GM10248 (cell line): ENCODE measurements at regions not wholly inside any gene's neighbourhood (a gene's known extent, or its start where the extent isn't known, plus 50 kb on each side); places are given as distances from the start of the nearest gene placed in this dataset.

ENCODE experiments used
- CTCF ChIA-PET: fragments of 300-600 bp; sonication (Branson Sonifier 250); formaldehyde crosslinking; extraction: SDS; loops from one replicate; lab custom pipeline; 2021; ENCODE audit warnings: antibody characterized with exemption; lab: Yijun Ruan, JAX
- POLR2A ChIA-PET: fragments of 350-650 bp; sonication (Branson Sonifier 250); formaldehyde crosslinking; extraction: SDS; loops from one replicate; lab custom pipeline; 2020; ENCODE audit warnings: antibody characterized with exemption; lab: Yijun Ruan, JAX
- DNase-seq: peaks from one replicate; pipeline ENCODE4 v3.0.0; 2012; ENCODE audit errors: extremely low spot score
- CTCF ChIP-seq: IDR thresholded peaks from 2 replicates; pipeline ENCODE4 v1.5.1; 2012; ENCODE audit warnings: mild to moderate bottlenecking, low read depth; ENCODE audit errors: extremely low read depth, missing control alignments, control extremely low read depth

DNA sequence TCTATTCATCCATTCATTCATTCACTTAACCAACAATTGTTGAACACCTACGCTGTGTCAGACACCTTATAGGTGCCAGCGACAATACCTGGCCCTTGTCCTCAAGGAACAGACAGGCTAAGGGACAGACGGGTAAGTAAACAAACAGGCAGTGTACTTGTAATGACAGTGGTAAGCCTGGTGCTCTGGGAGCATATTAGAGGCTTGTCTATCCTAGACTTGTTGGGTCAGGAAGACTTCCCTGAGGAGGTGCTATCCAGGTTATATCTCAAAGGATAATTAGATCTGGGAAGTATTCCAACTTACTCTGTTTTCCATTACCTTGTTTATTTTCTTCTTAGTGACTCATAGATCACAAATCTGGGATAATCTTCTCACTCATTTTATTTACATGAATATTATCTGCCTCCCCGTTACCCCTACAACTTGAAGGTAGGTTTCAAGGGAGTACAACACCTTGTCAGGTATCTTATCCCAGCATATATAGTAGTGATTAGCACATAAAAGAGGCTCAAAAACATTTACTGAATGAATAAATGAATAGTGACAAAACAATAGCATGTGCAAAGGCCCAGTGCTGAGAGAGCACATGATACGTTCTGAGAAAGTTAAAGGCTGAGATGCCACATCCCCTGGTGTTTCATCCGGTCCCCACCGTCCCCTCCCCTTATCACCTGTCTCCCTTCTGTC, 75.3 kb upstream of the NCAM1 start:
- CTCF ChIA-PET: no interaction called here
- POLR2A ChIA-PET: no interaction called here
- no peak for TF ChIP-seq CTCF
- DNase-seq: no peak

- ChIA-PET CTCF (no interaction called here), POLR2A (no interaction called here)
- DNase-seq: no peak
- TF ChIP-seq CTCF: no peak
Observed at GRCh38 chr11:112886434-112887370, 74.5 kb upstream of the NCAM1 start.

- no peak for DNase-seq
- ChIA-PET POLR2A (no interaction called here), CTCF (interaction anchor here (1.8 kb wide), 1 partner anchor 44 kb away, joined by 4 read pairs; no protein-coding TSS in a partner anchor)
- TF ChIP-seq CTCF: no peak
Observed at GRCh38 chr11:112889446-112889845, 71.8 kb upstream of the NCAM1 start.

DNA sequence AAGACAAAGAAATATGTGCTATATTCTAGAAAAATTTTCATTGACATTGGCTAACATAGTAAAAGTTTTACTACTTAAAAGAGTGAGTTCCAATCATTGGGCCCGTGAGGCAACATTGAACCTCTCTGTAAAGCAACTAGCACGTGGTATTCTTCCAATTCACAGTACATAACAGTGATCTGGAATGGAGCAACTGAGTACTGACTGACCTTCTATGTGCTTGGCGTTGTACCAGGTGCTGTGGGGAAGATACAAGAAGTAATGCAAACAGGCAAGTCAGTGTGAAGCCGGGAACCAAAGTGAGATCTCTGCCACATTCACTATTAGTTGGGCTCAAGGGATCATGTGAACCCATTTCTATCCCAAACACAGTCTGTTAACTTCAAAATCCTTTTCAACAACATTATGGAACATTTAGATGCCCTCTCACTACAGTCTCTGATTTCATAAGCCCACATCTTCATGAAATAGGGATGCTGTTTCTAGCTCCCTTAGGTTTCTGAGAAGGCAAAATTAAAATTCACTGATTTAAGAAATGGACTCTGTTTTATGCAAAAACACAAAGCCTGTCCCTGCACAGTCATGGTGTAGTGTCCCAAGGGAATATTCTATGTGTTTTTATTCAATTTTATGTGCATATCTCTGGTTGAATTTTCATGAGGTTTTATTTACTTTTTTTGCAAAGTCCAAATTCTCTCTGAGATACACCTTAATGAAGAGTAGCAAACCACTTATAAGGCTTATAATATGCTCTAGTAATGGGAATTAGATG, 61.8 kb upstream of the NCAM1 start:
- ChIA-PET POLR2A (no interaction called here), CTCF (no interaction called here)
- no peak for TF ChIP-seq CTCF
- DNase-seq: no peak

DNA sequence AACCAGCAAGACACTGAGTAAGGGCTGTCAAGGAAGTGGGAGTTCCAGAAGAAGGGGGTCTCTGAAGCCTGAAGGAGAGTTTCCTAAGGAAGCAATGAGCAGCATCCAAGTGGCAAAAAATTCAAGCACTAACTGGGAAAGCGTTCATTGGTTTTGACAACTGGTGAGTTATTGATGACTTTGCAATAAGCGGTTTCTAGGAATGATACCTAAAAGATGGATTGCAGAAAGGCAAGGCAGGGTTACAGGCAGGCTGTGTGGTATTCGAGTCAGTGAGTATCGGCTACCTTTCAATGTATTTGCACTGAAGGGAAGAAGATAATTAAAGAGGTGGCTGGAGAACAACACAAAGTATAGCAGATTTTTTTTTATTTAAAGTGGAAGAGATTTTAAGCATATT, 59.3 kb upstream of the NCAM1 start:
- CTCF ChIA-PET: no interaction called here
- POLR2A ChIA-PET: no interaction called here
- no peak for DNase-seq
- no peak for TF ChIP-seq CTCF
